HL-60 (cell line): ENCODE measurements at regions not wholly inside any gene's neighbourhood (a gene's known extent, or its start where the extent isn't known, plus 50 kb on each side); places are given as distances from the start of the nearest gene placed in this dataset.
A peak's percentile ranks its signal among the peaks of the same experiment; 100 is the strongest.
"Not testable (repeated sequence)": the region's sequence is repeated elsewhere in the genome, so short reads cannot be mapped to it uniquely, and the experiment has no call there.

ENCODE experiments used
- DNase-seq, 2 experiments: peaks; one replicate each; pipeline ENCODE4 v3.0.0-alpha.2; 2010 to 2020; ENCODE audit warnings: low read depth in 1 of 2, low spot score in 1 of 2
- H3K27ac ChIP-seq: fragments of 250-450 bp; sonication (Bioruptor Pico); replicated peaks from 2 replicates; pipeline ENCODE4 v1.5.1; 2020; ENCODE audit warnings: mild to moderate bottlenecking, moderate library complexity
- H3K27me3 ChIP-seq: fragments of 250-450 bp; sonication (Bioruptor Pico); 2 replicates; pipeline ENCODE4 v1.5.1; 2021; ENCODE audit warnings: mild to moderate bottlenecking, moderate library complexity; ENCODE audit not compliant: insufficient read depth, poor library complexity, severe bottlenecking
- H3K4me3 ChIP-seq: replicated peaks from 2 replicates; pipeline ENCODE4 v1.5.1; 2011; ENCODE audit warnings: mild to moderate bottlenecking, control low read depth, low read length; ENCODE audit not compliant: insufficient read depth
- GABPA ChIP-seq: IDR thresholded peaks from 2 replicates; pipeline ENCODE4 v1.6.1; 2012; ENCODE audit warnings: low read depth
- POLR2AphosphoS5 ChIP-seq: IDR thresholded peaks from 2 replicates; pipeline ENCODE4 v1.6.1; 2012; ENCODE audit warnings: low read depth
- REST ChIP-seq: IDR thresholded peaks from 2 replicates; pipeline ENCODE4 v1.6.1; 2012; ENCODE audit warnings: low read depth; ENCODE audit not compliant: insufficient replicate concordance
- SPI1 ChIP-seq: IDR thresholded peaks from 2 replicates; pipeline ENCODE4 v1.6.1; 2012; ENCODE audit warnings: low read depth, mild to moderate bottlenecking, borderline replicate concordance
- TF ChIP-seq, protein P1 (sequence below): IDR thresholded peaks from one replicate; pipeline ENCODE4 v1.5.1; 2011; ENCODE audit warnings: low read length, control low read depth, inconsistent platforms; ENCODE audit not compliant: insufficient read depth

DNA sequence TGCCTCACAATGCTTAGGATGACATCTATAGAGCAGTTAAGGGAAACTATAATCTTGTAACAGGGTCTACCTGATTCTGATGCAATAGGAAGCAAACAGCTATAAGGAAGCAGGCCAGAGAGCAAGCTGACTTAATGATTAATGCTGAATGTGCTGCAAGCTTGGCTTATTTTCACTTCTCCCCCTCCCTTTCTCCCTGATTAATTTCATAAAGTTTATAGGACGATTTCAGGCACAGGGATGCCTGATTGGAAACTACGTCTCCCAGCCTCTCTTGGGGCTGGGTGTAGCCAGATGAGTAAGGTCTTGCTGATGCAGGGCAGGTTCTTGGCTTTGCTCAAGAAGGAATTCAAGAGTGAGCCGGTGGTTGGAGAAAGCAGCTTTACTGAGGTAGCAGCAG lies 82.8 kb upstream of the MRI1 start:
- Histone ChIP-seq H3K4me3 (no peak overlapping the region), H3K27ac (no peak overlapping the region), H3K27me3 (no peaks in the 10 kb centered on the region)
- DNase-seq, result no peak
- TF ChIP-seq, protein P1, sequence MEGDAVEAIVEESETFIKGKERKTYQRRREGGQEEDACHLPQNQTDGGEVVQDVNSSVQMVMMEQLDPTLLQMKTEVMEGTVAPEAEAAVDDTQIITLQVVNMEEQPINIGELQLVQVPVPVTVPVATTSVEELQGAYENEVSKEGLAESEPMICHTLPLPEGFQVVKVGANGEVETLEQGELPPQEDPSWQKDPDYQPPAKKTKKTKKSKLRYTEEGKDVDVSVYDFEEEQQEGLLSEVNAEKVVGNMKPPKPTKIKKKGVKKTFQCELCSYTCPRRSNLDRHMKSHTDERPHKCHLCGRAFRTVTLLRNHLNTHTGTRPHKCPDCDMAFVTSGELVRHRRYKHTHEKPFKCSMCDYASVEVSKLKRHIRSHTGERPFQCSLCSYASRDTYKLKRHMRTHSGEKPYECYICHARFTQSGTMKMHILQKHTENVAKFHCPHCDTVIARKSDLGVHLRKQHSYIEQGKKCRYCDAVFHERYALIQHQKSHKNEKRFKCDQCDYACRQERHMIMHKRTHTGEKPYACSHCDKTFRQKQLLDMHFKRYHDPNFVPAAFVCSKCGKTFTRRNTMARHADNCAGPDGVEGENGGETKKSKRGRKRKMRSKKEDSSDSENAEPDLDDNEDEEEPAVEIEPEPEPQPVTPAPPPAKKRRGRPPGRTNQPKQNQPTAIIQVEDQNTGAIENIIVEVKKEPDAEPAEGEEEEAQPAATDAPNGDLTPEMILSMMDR, result no peak
- no peak for TF ChIP-seq SPI1
- TF ChIP-seq REST, result no peak
- TF ChIP-seq POLR2AphosphoS5, result no peak
- TF ChIP-seq GABPA, result no peak

DNA sequence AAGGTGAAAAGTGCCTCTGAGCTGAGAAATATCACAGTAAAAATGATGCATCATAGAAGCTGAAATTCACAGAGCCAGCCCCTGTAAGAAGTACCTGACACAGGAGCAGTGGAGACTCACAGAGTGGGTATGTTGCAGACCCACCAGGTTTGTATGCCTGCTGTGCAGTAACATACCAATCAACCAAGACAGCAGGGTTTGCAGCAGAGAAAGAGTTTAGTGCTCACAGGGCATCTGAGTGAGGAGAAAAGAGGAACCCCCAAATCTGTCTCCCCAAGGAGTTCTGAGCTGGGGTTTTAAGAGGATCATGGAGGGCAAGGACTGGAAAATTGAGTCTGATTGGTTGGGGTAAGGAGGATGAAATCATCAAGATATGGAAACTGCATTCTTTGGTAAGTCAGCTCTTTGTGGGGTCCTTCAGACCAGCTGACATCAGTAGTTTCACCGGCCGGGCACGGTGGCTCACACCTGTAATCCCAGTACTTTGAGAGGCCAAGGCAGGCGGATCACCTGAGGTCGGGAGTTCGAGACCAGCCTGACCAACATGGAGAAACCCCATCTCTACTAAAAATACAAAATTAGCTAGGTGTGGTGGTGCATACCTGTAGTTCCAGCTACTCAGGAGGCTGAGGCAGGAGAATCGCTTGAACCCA lies 83.5 kb upstream of the MRI1 start:
- not testable (repeated sequence) for H3K4me3 ChIP-seq, DNase-seq, H3K27me3 ChIP-seq, H3K27ac ChIP-seq

DNA sequence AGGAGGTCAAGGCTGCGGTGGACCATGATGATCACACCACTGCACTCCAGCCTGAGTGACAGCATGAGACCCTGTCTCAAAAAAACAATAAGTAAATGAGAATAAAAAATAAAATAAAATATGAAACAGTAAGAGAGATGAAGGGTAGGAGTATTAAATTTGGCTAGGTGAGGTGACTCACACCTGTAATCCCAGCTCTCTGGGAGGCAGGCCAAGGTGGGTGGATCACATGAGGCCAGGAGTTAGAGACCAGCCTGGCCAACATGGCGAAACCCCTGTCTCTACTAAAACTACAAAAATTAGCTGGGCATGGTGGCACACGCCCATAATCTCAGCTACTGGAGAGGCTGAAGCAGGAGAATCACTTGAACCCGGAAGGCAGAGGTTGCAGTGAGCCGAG lies 87.4 kb upstream of the MRI1 start:
- not testable (repeated sequence) for H3K4me3 ChIP-seq, H3K27ac ChIP-seq

DNA sequence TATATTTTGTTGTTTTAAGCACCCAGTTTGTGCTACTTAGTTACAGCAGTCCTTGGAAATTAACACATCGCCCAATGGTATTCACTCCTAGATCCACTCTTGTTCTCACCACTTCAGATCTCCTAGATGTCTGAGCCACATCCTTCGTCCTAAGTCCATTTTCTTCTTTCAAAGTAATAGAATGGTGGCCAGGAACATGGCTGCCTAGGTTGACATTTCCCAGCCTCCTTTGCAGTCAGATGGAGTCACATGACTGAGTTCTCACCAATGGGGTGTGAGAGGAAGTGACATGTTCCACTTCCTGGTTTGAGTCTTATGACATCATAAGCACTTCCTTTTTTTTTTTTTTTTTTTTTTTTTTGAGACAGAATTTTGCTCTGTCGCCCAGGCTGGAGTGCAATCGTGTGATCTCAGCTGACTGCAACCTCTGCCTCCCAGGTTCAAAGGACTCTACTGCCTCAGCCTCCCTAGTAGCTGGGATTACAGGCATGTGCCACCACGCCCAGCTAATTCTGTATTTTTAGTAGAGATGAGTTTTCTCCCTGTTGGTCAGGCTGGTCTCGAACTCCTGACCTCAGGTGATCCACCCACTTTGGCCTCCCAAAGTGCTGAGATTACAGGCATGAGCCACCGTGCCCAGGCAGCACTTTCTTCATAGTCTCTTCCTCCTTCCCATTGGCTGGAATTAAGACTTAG lies 91.7 kb upstream of the MRI1 start:
- H3K27ac ChIP-seq, result peak overlapping the region; percentile 31; the same call in 1 of the 2 replicates
- H3K27me3 ChIP-seq, H3K4me3 ChIP-seq: not testable (repeated sequence)
- TF ChIP-seq GABPA (peak; percentile 85), SPI1 (peak; percentile 92)
- DNase-seq, result peak; percentile 75

More for the DNA sequence above, 87.4 kb upstream of the MRI1 start:
- not testable (repeated sequence) for DNase-seq, H3K27me3 ChIP-seq

GRCh38 chr19:13670846-13671245 lies 93.5 kb upstream of the MRI1 start:
- Histone ChIP-seq H3K27ac (no peak overlapping the region), H3K4me3 (no peak overlapping the region), H3K27me3 (no peaks in the 10 kb centered on the region)
- no peak for DNase-seq
- TF ChIP-seq, protein P1, result no peak
- TF ChIP-seq GABPA (no peak), SPI1 (no peak), POLR2AphosphoS5 (no peak), REST (no peak)
